SJSA1 (cell line): ENCODE measurements at regions not wholly inside any gene's neighbourhood (a gene's known extent, or its start where the extent isn't known, plus 50 kb on each side); places are given as distances from the start of the nearest gene placed in this dataset.

Source experiments
- DNase-seq, 2 experiments: peaks; one replicate each; pipeline ENCODE4 v3.0.0-alpha.2; 2015 to 2020; ENCODE audit warnings: low spot score in 2 of 2, low read depth in 1 of 2
- H3K27ac ChIP-seq: fragments of 250-450 bp; sonication (Bioruptor Pico); 2 replicates; pipeline ENCODE4 v1.5.1; 2020; ENCODE audit warnings: mild to moderate bottlenecking, moderate library complexity
- H3K27me3 ChIP-seq: fragments of 250-450 bp; sonication (Bioruptor Pico); replicated peaks from 2 replicates; pipeline ENCODE4 v1.5.1; 2020; ENCODE audit warnings: mild to moderate bottlenecking, moderate library complexity
- H3K36me3 ChIP-seq: fragments of 250-450 bp; sonication (Bioruptor Pico); 2 replicates; pipeline ENCODE4 v1.5.1; 2020; ENCODE audit warnings: mild to moderate bottlenecking
- H3K4me1 ChIP-seq: fragments of 250-450 bp; sonication (Bioruptor Pico); replicated peaks from 2 replicates; pipeline ENCODE4 v1.6.1; 2021; ENCODE audit warnings: mild to moderate bottlenecking
- H3K4me3 ChIP-seq: fragments of 250-450 bp; sonication (Bioruptor Pico); 2 replicates; pipeline ENCODE4 v1.5.1; 2020; ENCODE audit warnings: mild to moderate bottlenecking
- H3K9me3 ChIP-seq: fragments of 250-450 bp; sonication (Bioruptor Pico); replicated peaks from 2 replicates; pipeline ENCODE4 v1.5.1; 2020; ENCODE audit warnings: mild to moderate bottlenecking

GRCh38 chr5:143716881-143717280, 95.1 kb upstream of the HMHB1 start:
- Histone ChIP-seq H3K27me3 (no peaks in the 10 kb centered on the region), H3K27ac (no peak overlapping the region), H3K9me3 (no peaks in the 10 kb centered on the region), H3K36me3 (no peaks in the 10 kb centered on the region), H3K4me1 (peaks cover 18% of the 10 kb centered on the region), H3K4me3 (no peak overlapping the region)
- DNase-seq, result no peak

DNA sequence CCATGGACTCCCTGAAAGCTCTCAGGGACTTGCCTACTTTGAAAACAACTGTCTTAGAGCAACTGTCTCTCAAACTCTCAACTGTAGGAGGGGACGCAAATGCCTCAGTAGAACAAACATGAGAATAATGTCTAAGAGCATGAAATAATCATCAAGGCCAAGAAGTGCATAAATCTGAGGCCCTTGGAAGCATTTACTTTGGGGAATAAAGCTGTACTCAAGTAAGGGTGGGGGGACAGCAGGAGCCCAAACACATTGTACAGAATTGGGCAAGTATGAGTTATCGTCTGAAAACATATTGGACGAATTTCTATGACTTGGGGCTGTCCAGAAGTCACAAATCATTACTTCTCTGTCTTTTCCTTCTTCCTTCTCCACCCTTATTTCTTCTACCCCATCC, 96.3 kb upstream of the HMHB1 start:
- no peaks in the 10 kb centered on the region for H3K36me3 ChIP-seq
- no peak overlapping the region for H3K4me3 ChIP-seq
- DNase-seq, result no peak
- no peak overlapping the region for H3K27ac ChIP-seq
- H3K9me3 ChIP-seq, result no peaks in the 10 kb centered on the region
- peaks cover 18% of the 10 kb centered on the region for H3K4me1 ChIP-seq
- no peaks in the 10 kb centered on the region for H3K27me3 ChIP-seq

- Histone ChIP-seq H3K36me3 (no peaks in the 10 kb centered on the region), H3K4me3 (no peak overlapping the region), H3K4me1 (peaks cover 18% of the 10 kb centered on the region), H3K27me3 (no peaks in the 10 kb centered on the region), H3K9me3 (no peaks in the 10 kb centered on the region), H3K27ac (no peak overlapping the region)
- peak; percentile 39 to 59 for DNase-seq
Observed at GRCh38 chr5:143714629-143715028, 97.3 kb upstream of the HMHB1 start.

DNA sequence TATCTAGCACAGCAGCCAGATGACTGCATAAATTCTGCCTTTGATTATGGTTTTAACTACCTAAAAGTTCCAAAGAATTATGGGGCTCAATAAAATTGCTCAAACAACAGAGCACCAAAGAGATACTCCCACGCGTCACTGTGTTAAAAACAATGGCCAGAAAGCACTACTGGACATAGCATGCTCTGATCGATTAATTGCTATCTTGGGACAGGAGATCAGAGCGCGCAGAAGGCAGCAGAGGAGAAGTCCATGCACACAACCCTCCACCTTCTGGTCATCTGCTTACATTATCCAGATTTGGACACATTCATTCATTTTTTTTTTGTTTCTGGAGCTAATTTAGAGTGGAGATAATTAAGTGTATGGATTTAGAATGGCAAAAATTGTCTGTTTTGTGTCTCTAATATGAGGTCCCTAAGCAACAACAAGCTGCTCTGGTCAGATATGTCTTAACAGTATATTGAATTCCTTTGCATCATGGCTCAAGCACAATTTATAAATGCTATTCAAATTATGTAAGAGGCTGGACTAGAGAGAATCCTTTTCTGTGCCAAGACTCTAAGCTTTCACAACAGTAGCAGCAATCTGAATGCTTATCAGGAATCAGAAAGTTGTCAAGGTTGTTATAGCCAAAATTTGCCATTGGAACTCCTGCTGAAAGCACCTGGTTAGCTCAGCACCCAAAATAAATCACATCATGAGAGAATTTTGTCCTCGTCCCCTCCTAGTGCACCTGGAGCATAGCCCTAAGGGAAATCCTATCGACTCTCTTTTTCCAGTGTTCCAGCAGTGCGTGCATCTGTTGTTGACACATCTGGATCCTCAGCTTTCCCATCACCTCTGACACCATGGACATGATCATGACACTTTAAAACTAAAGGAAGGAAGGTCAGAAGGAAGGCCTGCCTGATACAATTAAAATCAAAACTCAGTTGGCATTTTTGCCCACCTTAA, 98.6 kb upstream of the HMHB1 start:
- H3K9me3 ChIP-seq, result no peaks in the 10 kb centered on the region
- no peak overlapping the region for H3K27ac ChIP-seq
- H3K36me3 ChIP-seq, result no peaks in the 10 kb centered on the region
- DNase-seq, result no peak
- H3K27me3 ChIP-seq, result no peaks in the 10 kb centered on the region
- no peak overlapping the region for H3K4me3 ChIP-seq
- H3K4me1 ChIP-seq, result peaks cover 18% of the 10 kb centered on the region

DNA sequence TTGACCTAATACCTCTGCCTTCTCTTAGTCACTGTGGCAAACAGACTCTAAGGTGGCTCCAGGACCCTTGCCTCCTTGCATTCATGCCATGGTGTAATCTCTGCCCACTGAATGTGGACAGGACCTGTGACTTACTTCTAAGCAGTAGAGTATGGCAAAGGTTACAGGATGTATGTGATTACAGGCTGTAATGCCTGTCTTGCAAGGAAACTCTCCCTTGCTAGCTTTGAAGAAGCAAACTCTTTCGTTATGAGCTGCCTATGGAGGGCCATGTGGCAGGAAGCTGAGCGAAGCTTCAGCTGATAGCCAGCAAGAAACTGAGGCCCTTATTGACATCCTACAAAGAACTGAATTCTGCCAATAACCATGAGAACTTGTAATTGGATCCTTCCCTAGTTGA, 103.3 kb upstream of the HMHB1 start:
- no peak overlapping the region for H3K4me3 ChIP-seq
- H3K9me3 ChIP-seq, result no peaks in the 10 kb centered on the region
- peaks cover 10% of the 10 kb centered on the region; the same call in 1 of the 2 replicates for H3K4me1 ChIP-seq
- H3K27ac ChIP-seq, result no peak overlapping the region
- H3K36me3 ChIP-seq, result no peaks in the 10 kb centered on the region
- H3K27me3 ChIP-seq, result no peaks in the 10 kb centered on the region
- no peak for DNase-seq

DNA sequence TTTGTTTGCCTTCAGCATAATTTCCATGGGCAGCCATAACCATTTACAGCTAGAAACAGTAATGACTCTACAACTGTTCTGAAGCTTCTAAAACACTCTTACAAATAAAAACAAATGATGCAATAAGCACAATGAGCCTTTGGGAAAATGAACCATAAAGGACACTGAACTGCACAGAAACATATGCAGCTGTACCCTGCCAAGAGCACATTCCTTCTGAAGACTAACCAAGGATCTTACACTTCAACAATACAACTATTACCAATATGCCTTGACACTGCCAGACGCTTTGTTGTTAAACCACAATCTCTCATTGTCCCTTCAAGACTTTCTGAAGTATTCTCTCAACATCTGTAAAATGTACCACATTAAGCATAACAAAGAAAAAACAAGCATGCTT, 104.2 kb upstream of the HMHB1 start:
- peak in 1 of 2 experiments; percentile 34 for DNase-seq
- Histone ChIP-seq H3K36me3 (no peaks in the 10 kb centered on the region), H3K27ac (no peak overlapping the region)

DNA sequence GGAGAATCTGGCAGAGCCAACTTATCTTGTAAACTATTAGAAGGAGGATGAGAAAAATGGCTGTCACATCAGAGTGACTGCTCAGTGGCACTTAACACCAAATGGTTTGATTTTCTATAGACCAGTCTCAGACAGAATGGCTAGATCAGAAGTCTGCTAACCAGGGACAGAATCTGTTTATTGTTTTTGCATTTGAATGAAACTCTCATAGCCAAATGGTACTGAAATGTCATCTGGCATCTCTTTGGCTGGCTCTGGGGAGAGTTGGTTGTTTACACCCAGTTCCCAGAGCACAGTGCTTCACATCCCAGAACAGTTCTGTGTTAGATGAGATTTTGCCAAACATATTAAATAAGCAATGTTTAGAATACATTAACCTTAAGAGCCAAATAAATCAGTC, 106.6 kb upstream of the HMHB1 start:
- no peaks in the 10 kb centered on the region for H3K36me3 ChIP-seq
- DNase-seq, result no peak
- no peak overlapping the region for H3K4me3 ChIP-seq
- H3K9me3 ChIP-seq, result no peaks in the 10 kb centered on the region
- peaks cover 10% of the 10 kb centered on the region; the same call in 1 of the 2 replicates for H3K4me1 ChIP-seq
- no peaks in the 10 kb centered on the region for H3K27me3 ChIP-seq
- H3K27ac ChIP-seq, result no peak overlapping the region

More for the DNA sequence above, 104.2 kb upstream of the HMHB1 start:
- Histone ChIP-seq H3K27me3 (no peaks in the 10 kb centered on the region), H3K4me3 (no peak overlapping the region), H3K9me3 (no peaks in the 10 kb centered on the region), H3K4me1 (peaks cover 10% of the 10 kb centered on the region; the same call in 1 of the 2 replicates)

- H3K36me3 ChIP-seq, result no peaks in the 10 kb centered on the region
- H3K4me1 ChIP-seq, result peaks cover 10% of the 10 kb centered on the region; the same call in 1 of the 2 replicates
- no peak overlapping the region for H3K4me3 ChIP-seq
- H3K27ac ChIP-seq, result no peak overlapping the region
- H3K9me3 ChIP-seq, result no peaks in the 10 kb centered on the region
- no peaks in the 10 kb centered on the region for H3K27me3 ChIP-seq
- DNase-seq, result no peak
Observed at GRCh38 chr5:143703659-143704058, 108.3 kb upstream of the HMHB1 start.

DNA sequence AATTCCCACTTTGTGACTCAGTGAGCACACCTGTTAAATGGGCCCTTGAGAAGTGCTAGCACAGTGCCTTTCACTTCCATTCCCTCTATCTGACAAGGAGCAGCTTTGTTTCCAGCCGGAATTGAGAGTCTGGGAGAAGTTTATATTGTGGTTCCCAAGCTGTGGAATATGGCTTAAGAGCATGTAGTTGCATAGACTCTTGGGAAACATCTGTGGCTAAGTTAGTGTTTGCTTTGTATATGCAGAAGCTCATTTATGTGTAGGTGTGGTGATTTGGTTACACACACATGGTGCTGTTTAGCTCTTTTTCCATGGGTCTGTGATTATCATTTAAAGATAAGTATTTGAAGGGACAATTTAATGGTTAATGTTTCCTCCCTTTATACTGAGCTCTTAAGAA, 110.5 kb upstream of the HMHB1 start:
- no peak overlapping the region for H3K4me3 ChIP-seq
- H3K4me1 ChIP-seq, result peaks cover 3% of the 10 kb centered on the region; the same call in 1 of the 2 replicates
- H3K27me3 ChIP-seq, result no peaks in the 10 kb centered on the region
- DNase-seq, result no peak
- H3K36me3 ChIP-seq, result no peaks in the 10 kb centered on the region
- no peaks in the 10 kb centered on the region for H3K9me3 ChIP-seq
- no peak overlapping the region for H3K27ac ChIP-seq

DNA sequence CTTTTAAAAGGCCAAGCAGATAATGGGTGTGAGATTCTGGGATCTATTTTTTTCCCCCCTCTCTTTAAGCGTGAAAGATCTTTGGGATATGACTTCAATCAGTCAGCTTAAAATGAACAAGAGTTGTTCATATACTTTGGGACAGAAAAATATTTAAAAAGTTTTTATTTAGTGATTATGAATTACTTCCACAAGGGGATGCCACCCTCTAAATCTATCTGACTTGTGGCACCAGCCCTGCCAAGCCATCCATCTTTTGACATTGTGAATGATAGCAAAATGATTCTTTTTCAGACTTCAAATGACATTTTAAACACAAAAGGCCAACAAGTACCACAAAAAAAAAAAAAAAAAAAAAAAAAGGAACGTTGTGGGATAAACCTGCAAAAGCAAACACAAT, 111.0 kb upstream of the HMHB1 start:
- Histone ChIP-seq H3K4me1 (peaks cover 3% of the 10 kb centered on the region; the same call in 1 of the 2 replicates), H3K9me3 (no peaks in the 10 kb centered on the region), H3K4me3 (no peak overlapping the region), H3K27ac (no peak overlapping the region), H3K27me3 (no peaks in the 10 kb centered on the region), H3K36me3 (no peaks in the 10 kb centered on the region)
- DNase-seq, result no peak

DNA sequence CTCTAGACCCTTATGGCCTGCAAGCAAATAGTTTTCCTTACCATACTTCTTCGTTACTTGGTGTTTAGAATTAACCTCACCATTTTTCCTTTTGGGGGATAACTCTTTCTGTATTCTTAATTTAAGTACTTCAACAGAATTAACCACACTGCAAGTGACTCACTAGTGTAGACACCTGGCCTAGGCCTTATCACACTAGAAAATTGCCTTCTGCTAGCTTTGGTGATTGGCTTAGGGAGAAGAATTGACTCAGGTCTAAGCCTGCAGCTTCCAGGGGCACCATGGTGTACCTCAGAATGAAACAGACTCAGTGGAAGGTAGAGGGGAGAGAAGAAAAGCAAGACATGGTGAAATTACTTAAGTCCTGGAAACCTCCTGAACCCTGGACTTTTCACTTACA, 112.8 kb upstream of the HMHB1 start:
- Histone ChIP-seq H3K4me1 (no peaks in the 10 kb centered on the region), H3K9me3 (no peaks in the 10 kb centered on the region), H3K4me3 (no peak overlapping the region), H3K36me3 (no peaks in the 10 kb centered on the region), H3K27ac (no peak overlapping the region), H3K27me3 (no peaks in the 10 kb centered on the region)
- no peak for DNase-seq

DNA sequence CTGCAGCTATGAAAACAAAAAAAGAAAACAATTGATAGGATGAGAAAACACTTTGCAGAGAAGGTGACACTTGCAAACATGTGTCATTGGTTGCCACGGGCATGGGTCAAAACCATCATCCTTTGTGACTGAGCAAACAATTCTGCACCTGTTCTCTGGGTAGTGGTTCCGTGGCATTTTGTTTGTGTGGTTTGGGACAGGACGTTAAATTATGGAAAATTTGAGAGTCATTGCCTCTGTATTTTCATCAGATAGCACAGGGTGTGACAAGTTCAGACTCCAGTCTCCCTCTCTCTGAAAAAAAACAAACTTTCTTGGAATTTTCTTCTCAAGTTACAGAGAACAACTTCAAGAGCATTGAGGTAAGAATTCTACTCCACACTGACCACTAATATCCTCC, 113.4 kb upstream of the HMHB1 start:
- Histone ChIP-seq H3K4me3 (no peak overlapping the region), H3K27ac (no peak overlapping the region), H3K27me3 (no peaks in the 10 kb centered on the region), H3K9me3 (no peaks in the 10 kb centered on the region), H3K36me3 (no peaks in the 10 kb centered on the region), H3K4me1 (peaks cover 4% of the 10 kb centered on the region)
- DNase-seq, result no peak

DNA sequence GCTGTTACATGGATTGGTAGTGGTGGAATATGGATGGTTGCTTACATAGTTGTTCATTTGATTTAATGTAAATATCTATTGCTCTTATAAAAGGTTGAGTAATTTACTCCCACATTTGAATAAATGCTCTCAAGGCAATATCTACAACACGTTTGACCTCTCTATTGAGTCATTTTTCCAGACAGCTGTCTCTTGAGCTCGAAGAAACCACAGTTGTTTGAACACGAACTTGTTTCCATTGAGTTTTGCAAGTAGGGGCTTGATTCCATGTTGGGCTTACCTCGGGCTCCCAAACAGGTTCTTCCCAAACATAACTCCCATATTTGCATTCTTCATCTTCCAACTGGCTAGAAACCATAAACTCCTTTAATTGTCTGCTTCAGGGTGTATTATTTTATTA, 115.0 kb upstream of the HMHB1 start:
- no peak overlapping the region for H3K4me3 ChIP-seq
- H3K36me3 ChIP-seq, result no peaks in the 10 kb centered on the region
- H3K4me1 ChIP-seq, result peaks cover 9% of the 10 kb centered on the region
- no peak for DNase-seq
- H3K27ac ChIP-seq, result no peak overlapping the region
- H3K9me3 ChIP-seq, result no peaks in the 10 kb centered on the region
- H3K27me3 ChIP-seq, result no peaks in the 10 kb centered on the region

DNA sequence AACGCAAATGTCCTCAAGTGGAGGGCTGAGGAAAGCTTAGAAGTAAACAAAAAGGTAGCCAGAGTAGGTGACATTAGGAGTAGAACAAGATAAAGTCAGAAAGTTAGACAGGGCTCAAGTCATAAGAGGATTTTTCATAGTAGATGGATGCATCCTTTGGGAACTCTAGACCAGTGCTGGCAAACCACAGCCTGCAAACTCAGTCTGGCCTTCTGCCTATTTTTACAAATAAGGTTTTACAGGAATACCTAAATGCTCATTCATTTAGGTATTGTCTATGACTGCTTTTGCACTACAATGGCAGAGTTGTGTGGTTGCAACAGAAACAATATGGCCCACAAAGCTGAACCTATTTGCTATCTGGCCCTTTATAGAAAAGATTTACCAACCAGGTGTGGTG, 116.0 kb upstream of the HMHB1 start:
- Histone ChIP-seq H3K36me3 (no peaks in the 10 kb centered on the region), H3K4me3 (no peak overlapping the region), H3K27ac (no peak overlapping the region), H3K4me1 (peaks cover 9% of the 10 kb centered on the region), H3K27me3 (no peaks in the 10 kb centered on the region), H3K9me3 (no peaks in the 10 kb centered on the region)
- DNase-seq, result no peak
